MM.1S (cell line): ENCODE measurements at regions not wholly inside any gene's neighbourhood (a gene's known extent, or its start where the extent isn't known, plus 50 kb on each side); places are given as distances from the start of the nearest gene placed in this dataset.

Source experiments
- EZH2 ChIP-seq: fragments of 300-600 bp; sonication (generic); optimal IDR thresholded peaks from 2 replicates; pipeline ENCODE3; 2017; ENCODE audit warnings: low read depth, mild to moderate bottlenecking, antibody characterized with exemption, low read length, mixed read lengths
- EZH2phosphoT487 ChIP-seq: fragments of 300-600 bp; sonication (generic); IDR thresholded peaks from 2 replicates; pipeline ENCODE4 v1.6.1; 2018; ENCODE audit warnings: antibody characterized with exemption, low read length
- TF ChIP-seq, protein P1 (sequence below): fragments of 300-600 bp; sonication (generic); IDR thresholded peaks from 2 replicates; pipeline ENCODE4 v1.5.1; 2016; ENCODE audit warnings: antibody characterized with exemption, low read length, mixed read lengths

DNA sequence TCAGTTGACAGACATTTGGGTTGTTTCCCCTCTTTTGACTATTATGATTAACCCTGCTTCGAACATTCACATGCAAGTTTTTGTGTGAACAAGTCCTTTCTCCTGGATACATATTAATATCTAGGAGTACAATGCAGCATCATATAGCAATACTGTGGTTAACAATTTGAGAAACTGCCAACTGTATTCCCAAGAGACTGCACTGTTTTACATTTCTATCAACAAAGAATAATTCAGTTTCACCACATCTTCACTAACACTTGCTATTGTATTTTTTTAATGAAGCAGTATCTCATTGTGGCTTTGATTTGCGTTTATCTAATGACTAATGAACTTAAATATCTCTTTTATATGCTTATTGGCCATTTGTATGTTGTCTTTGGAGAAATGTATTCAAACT is 184.6 kb upstream of the NBEA start:
- TF ChIP-seq EZH2, result no peak
- TF ChIP-seq, protein P1, sequence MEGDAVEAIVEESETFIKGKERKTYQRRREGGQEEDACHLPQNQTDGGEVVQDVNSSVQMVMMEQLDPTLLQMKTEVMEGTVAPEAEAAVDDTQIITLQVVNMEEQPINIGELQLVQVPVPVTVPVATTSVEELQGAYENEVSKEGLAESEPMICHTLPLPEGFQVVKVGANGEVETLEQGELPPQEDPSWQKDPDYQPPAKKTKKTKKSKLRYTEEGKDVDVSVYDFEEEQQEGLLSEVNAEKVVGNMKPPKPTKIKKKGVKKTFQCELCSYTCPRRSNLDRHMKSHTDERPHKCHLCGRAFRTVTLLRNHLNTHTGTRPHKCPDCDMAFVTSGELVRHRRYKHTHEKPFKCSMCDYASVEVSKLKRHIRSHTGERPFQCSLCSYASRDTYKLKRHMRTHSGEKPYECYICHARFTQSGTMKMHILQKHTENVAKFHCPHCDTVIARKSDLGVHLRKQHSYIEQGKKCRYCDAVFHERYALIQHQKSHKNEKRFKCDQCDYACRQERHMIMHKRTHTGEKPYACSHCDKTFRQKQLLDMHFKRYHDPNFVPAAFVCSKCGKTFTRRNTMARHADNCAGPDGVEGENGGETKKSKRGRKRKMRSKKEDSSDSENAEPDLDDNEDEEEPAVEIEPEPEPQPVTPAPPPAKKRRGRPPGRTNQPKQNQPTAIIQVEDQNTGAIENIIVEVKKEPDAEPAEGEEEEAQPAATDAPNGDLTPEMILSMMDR, result no peak
- TF ChIP-seq EZH2phosphoT487, result no peak
